DMS114 treated with DMSO at 0.1 percent for 48 hours (cell line): ENCODE measurements at regions not wholly inside any gene's neighbourhood (a gene's known extent, or its start where the extent isn't known, plus 50 kb on each side); places are given as distances from the start of the nearest gene placed in this dataset.

ENCODE experiments used
- DNase-seq: peaks from one replicate; lab custom pipeline; 2025; ENCODE audit not compliant: unreplicated experiment; lab: John Stamatoyannopoulos, UW

GRCh38 chr15:47945872-47946650, 174.7 kb upstream of the SLC24A5 start:
- no peak for DNase-seq

- DNase-seq, result no peak
These were observed 171.0 kb upstream of the SLC24A5 start for GRCh38 chr15:47949815-47950214.

GRCh38 chr15:47950447-47950846, 170.3 kb upstream of the SLC24A5 start:
- no peak for DNase-seq

GRCh38 chr15:47951781-47952180, 169.0 kb upstream of the SLC24A5 start:
- DNase-seq, result no peak

- DNase-seq, result no peak
These were observed 166.6 kb upstream of the SLC24A5 start for GRCh38 chr15:47954196-47954595.

- DNase-seq, result no peak
These were observed 165.8 kb upstream of the SLC24A5 start for GRCh38 chr15:47955021-47955420.

- no peak for DNase-seq
These were observed 161.0 kb upstream of the SLC24A5 start for GRCh38 chr15:47959617-47960413.

- no peak for DNase-seq
These were observed 159.2 kb upstream of the SLC24A5 start for GRCh38 chr15:47961401-47962090.

GRCh38 chr15:47963265-47963664, 157.5 kb upstream of the SLC24A5 start:
- DNase-seq, result no peak

- DNase-seq, result no peak
These were observed 156.6 kb upstream of the SLC24A5 start for GRCh38 chr15:47964229-47964628.

GRCh38 chr15:47965297-47965696, 155.5 kb upstream of the SLC24A5 start:
- no peak for DNase-seq

- no peak for DNase-seq
These were observed 152.2 kb upstream of the SLC24A5 start for GRCh38 chr15:47968593-47968992.

GRCh38 chr15:47971637-47972036, 149.2 kb upstream of the SLC24A5 start:
- no peak for DNase-seq

GRCh38 chr15:47972738-47973137, 148.1 kb upstream of the SLC24A5 start:
- no peak for DNase-seq

GRCh38 chr15:47974724-47975123, 146.1 kb upstream of the SLC24A5 start:
- DNase-seq, result no peak

GRCh38 chr15:47975427-47975826, 145.4 kb upstream of the SLC24A5 start:
- DNase-seq, result no peak

- no peak for DNase-seq
These were observed 137.3 kb upstream of the SLC24A5 start for GRCh38 chr15:47983533-47983932.

GRCh38 chr15:47985568-47985967, 135.2 kb upstream of the SLC24A5 start:
- no peak for DNase-seq

- no peak for DNase-seq
These were observed 133.3 kb upstream of the SLC24A5 start for GRCh38 chr15:47987461-47987860.

GRCh38 chr15:47987908-47988532, 132.8 kb upstream of the SLC24A5 start:
- peak; percentile 57 for DNase-seq

- no peak for DNase-seq
These were observed 132.2 kb upstream of the SLC24A5 start for GRCh38 chr15:47988564-47988963.
